ENCODE measurements at regions not wholly inside any gene's neighbourhood (a gene's known extent, or its start where the extent isn't known, plus 50 kb on each side); places are given as distances from the start of the nearest gene placed in this dataset.

DNA sequence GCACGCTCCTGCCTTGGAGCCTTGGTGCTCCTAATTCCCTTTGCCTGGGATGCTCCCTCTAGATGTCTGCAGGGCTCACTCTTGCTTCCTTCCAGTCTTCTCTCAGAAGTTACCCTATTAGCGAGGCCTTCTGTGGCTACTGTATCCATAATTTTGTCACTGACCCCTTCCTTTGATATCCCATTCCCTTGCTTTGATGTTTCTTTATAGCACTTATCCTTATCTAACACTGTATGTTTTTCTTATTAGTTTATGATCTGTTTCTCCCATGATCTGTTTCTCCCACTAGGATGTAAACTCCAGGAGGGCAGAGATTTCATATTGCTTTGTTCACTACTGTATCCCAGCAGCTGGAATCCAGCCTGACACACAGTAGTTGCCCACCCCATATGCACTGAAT lies 263.4 kb downstream of the FOXD2 start:
- TF ChIP-seq, protein P1, sequence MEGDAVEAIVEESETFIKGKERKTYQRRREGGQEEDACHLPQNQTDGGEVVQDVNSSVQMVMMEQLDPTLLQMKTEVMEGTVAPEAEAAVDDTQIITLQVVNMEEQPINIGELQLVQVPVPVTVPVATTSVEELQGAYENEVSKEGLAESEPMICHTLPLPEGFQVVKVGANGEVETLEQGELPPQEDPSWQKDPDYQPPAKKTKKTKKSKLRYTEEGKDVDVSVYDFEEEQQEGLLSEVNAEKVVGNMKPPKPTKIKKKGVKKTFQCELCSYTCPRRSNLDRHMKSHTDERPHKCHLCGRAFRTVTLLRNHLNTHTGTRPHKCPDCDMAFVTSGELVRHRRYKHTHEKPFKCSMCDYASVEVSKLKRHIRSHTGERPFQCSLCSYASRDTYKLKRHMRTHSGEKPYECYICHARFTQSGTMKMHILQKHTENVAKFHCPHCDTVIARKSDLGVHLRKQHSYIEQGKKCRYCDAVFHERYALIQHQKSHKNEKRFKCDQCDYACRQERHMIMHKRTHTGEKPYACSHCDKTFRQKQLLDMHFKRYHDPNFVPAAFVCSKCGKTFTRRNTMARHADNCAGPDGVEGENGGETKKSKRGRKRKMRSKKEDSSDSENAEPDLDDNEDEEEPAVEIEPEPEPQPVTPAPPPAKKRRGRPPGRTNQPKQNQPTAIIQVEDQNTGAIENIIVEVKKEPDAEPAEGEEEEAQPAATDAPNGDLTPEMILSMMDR (IDR thresholded peaks at IDR 0.05): no peak
- TF ChIP-seq POLR2AphosphoS5 (IDR thresholded peaks at IDR 0.05) (no peak), POLR2A (IDR thresholded peaks at IDR 0.05) (no peak), EP300 (IDR thresholded peaks at IDR 0.05) (no peak)

Measured in sigmoid colon (tissue), 4 donors.